ENCODE measurements at regions not wholly inside any gene's neighbourhood (a gene's known extent, or its start where the extent isn't known, plus 50 kb on each side); places are given as distances from the start of the nearest gene placed in this dataset.

DNA sequence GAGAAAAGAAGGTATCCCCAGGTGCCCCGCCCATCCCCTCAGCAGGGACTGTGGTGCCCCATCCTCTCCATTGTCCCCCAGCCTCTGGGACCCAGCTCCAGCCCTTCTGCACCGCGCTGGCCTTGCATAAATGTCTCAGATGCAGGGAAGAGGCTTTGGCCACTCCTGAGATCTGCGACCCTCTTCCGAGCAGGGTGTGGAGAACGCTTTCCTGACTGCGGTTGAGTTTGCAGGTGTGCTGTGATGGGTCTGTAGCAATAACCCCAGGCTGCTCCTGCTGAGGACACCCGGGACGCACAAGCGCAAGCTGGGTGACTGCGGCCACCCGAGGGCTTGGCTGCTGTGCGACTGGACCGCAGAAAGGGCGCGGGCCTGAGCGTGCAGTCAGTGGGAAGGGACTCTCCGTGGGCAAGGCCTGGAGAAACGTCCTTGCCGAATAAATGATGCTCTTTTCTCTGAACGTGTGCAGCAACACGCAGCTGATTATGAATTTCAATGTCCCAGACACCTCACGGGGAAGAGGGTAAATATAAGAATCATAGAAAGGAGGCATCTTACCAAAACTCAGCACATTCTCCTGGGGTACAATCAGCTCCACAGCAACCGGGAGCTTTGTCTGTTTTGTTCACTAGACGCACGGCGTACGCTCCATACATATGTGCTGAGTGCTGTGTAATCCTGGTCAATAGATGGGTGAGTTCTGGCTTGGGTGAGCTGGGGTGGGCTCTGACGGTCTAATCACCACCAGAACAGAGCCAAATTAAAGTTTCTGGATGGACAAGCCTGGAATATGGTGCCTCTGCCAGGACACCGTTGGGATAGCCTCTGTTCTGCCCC is 67.5 kb upstream of the ZNF516 start:
- intact Hi-C loops (cut with micrococcal nuclease; ENCODE audit: unreplicated experiment): no loop called here
- Histone ChIP-seq H3K9me3 (ENCODE audit: control insufficient read depth, insufficient read depth, low read depth, low read length) (no peaks in the 10 kb centered on the region), H3K36me3 (ENCODE audit: control insufficient read depth, insufficient read depth, low read length) (no peaks in the 10 kb centered on the region), H3K27me3 (ENCODE audit: control insufficient read depth, insufficient read depth, low read length) (peaks cover 11% of the 10 kb centered on the region), H3K27ac (ENCODE audit: low read length) (no peak overlapping the region), H3K4me3 (ENCODE audit: low read depth in 2 of 2, low read length in 2 of 2) (no peak overlapping the region), H3K4me1 (ENCODE audit: control insufficient read depth, insufficient read depth, low read length) (no peaks in the 10 kb centered on the region)
- CTCF ChIA-PET: no interaction called here
- in situ Hi-C loops (cut with HindIII; ENCODE audit: low pct_unique_long_range_greater_than_20kb, low sequenced_read_pairs): no loop called here
- ATAC-seq (no peak), DNase-seq (ENCODE audit: low read depth, low spot score) (no peak)
- TF ChIP-seq, protein P1, sequence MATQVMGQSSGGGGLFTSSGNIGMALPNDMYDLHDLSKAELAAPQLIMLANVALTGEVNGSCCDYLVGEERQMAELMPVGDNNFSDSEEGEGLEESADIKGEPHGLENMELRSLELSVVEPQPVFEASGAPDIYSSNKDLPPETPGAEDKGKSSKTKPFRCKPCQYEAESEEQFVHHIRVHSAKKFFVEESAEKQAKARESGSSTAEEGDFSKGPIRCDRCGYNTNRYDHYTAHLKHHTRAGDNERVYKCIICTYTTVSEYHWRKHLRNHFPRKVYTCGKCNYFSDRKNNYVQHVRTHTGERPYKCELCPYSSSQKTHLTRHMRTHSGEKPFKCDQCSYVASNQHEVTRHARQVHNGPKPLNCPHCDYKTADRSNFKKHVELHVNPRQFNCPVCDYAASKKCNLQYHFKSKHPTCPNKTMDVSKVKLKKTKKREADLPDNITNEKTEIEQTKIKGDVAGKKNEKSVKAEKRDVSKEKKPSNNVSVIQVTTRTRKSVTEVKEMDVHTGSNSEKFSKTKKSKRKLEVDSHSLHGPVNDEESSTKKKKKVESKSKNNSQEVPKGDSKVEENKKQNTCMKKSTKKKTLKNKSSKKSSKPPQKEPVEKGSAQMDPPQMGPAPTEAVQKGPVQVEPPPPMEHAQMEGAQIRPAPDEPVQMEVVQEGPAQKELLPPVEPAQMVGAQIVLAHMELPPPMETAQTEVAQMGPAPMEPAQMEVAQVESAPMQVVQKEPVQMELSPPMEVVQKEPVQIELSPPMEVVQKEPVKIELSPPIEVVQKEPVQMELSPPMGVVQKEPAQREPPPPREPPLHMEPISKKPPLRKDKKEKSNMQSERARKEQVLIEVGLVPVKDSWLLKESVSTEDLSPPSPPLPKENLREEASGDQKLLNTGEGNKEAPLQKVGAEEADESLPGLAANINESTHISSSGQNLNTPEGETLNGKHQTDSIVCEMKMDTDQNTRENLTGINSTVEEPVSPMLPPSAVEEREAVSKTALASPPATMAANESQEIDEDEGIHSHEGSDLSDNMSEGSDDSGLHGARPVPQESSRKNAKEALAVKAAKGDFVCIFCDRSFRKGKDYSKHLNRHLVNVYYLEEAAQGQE (IDR thresholded peaks at IDR 0.05; ENCODE audit: insufficient read depth in 1 of 2, low read depth in 2 of 2, low read length in 1 of 2): no peak
- TF ChIP-seq, protein P2, sequence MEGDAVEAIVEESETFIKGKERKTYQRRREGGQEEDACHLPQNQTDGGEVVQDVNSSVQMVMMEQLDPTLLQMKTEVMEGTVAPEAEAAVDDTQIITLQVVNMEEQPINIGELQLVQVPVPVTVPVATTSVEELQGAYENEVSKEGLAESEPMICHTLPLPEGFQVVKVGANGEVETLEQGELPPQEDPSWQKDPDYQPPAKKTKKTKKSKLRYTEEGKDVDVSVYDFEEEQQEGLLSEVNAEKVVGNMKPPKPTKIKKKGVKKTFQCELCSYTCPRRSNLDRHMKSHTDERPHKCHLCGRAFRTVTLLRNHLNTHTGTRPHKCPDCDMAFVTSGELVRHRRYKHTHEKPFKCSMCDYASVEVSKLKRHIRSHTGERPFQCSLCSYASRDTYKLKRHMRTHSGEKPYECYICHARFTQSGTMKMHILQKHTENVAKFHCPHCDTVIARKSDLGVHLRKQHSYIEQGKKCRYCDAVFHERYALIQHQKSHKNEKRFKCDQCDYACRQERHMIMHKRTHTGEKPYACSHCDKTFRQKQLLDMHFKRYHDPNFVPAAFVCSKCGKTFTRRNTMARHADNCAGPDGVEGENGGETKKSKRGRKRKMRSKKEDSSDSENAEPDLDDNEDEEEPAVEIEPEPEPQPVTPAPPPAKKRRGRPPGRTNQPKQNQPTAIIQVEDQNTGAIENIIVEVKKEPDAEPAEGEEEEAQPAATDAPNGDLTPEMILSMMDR (IDR thresholded peaks at IDR 0.05): no peak
- no peak for TF ChIP-seq POLR2AphosphoS5 (IDR thresholded peaks at IDR 0.05; ENCODE audit: low read depth, low read length)
- TF ChIP-seq TCF7L2 (IDR thresholded peaks at IDR 0.05; ENCODE audit: low read depth, low read length): no peak
- no peak for TF ChIP-seq SIN3A (IDR thresholded peaks at IDR 0.05; ENCODE audit: borderline replicate concordance, insufficient read depth, low read depth, low read length)
- POLR2A ChIA-PET: no interaction called here
- BruUV-seq (replicated peaks): no TSS peak

DNA sequence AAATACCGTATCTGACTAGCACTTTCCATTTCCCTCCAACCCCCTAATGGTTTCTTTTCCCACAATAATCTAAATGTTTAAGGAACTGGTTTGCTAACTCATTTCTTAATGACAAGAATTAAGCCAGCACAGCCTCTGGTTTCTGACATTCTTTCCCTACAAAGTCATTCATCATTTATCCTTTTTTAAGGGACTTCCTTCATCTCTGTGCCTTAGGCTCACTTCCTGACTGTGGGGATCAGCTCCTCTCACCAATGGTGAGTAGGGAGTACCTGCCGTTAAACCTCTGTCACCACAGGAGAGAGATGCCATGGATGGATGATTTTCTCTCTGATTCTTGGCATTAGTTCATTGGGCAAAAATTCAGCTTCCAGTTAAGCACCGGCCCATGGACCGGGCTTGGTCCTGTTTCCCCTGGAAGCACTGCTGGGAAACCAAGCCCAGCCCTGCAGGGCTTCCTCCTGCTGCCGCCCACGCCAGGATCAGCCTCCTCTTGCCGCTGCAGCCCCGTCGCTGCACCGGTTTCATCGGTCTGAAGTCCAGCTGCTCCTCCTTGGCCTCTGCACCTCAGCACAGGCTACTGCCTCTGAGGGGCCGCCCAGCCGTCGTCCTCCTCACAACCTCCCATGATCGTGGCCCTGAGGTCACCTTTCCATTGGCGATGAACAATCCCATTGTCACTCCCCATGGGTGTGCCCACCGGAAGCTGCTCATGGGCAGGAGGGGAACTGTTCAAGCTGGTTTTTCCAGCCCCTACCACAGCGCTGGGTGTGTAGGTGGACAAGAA is 64.0 kb upstream of the ZNF516 start:
- POLR2A ChIA-PET: no interaction called here
- CTCF ChIA-PET: no interaction called here
- no TSS peak for BruUV-seq (replicated peaks)
- H3K9me3 ChIP-seq (ENCODE audit: control insufficient read depth, insufficient read depth, low read depth, low read length): no peaks in the 10 kb centered on the region
- intact Hi-C loops (cut with micrococcal nuclease; ENCODE audit: unreplicated experiment): no loop called here
- peaks cover 11% of the 10 kb centered on the region for H3K27me3 ChIP-seq (ENCODE audit: control insufficient read depth, insufficient read depth, low read length)
- no peak for TF ChIP-seq POLR2AphosphoS5 (IDR thresholded peaks at IDR 0.05; ENCODE audit: low read depth, low read length)
- TF ChIP-seq, protein P1 (IDR thresholded peaks at IDR 0.05; ENCODE audit: insufficient read depth in 1 of 2, low read depth in 2 of 2, low read length in 1 of 2): no peak
- TF ChIP-seq, protein P2 (IDR thresholded peaks at IDR 0.05): no peak
- TF ChIP-seq SIN3A (IDR thresholded peaks at IDR 0.05; ENCODE audit: borderline replicate concordance, insufficient read depth, low read depth, low read length): no peak
- peak; percentile 75 for ATAC-seq
- no peaks in the 10 kb centered on the region for H3K36me3 ChIP-seq (ENCODE audit: control insufficient read depth, insufficient read depth, low read length)
- in situ Hi-C loops (cut with HindIII; ENCODE audit: low pct_unique_long_range_greater_than_20kb, low sequenced_read_pairs): no loop called here
- no peak overlapping the region for H3K27ac ChIP-seq (ENCODE audit: low read length)
- no peak for DNase-seq (ENCODE audit: low read depth, low spot score)
- H3K4me1 ChIP-seq (ENCODE audit: control insufficient read depth, insufficient read depth, low read length): no peaks in the 10 kb centered on the region
- H3K4me3 ChIP-seq (ENCODE audit: low read depth in 2 of 2, low read length in 2 of 2): no peak overlapping the region
